ENCODE measurements at regions not wholly inside any gene's neighbourhood (a gene's known extent, or its start where the extent isn't known, plus 50 kb on each side); places are given as distances from the start of the nearest gene placed in this dataset.

DNA sequence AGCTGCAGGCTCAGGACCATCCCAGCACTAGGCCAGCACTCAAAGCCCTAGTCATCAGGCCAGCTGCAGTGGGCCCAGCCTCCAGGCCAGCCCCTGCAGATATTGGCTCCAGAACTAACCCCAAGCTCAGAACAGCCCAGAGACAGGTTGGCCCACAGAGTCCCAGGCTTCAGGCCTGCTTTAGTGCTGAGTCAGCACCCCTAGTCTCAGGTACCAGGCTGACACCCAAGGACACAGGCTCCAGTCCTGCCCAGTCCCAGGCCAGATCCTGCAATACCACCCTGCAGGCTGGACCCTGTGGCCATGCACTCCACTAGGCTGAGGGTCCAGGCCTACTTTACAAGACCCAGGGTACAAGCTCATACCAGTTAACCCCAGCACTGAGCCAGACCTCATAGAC lies 234.4 kb upstream of the GPRIN3 start (continued):
- TF ChIP-seq POLR2AphosphoS2 (IDR thresholded peaks at IDR 0.05; ENCODE audit: low read depth, low read length) (no peak), NFYB (IDR thresholded peaks at IDR 0.05; ENCODE audit: insufficient read depth, low read depth, low read length) (no peak), ETV6 (conservative IDR thresholded peaks at IDR 0.05 in 1 of 2, IDR thresholded peaks at IDR 0.05 in 1 of 2; ENCODE audit: borderline replicate concordance in 1 of 2, low read depth in 1 of 2) (no peak), ATF7 (IDR thresholded peaks at IDR 0.05; ENCODE audit: low read depth) (no peak)

- H3K4me3 ChIP-seq, result no peak overlapping the region
- DNase-seq (ENCODE audit: low read depth, low spot score) (no peak), ATAC-seq (no peak), FAIRE-seq (no peak)
- H3K27me3 ChIP-seq (replicated peaks in 1 of 2; ENCODE audit: control insufficient read depth in 2 of 2, insufficient read depth in 2 of 2, low read length in 1 of 2), result no peaks in the 10 kb centered on the region
- H2AFZ ChIP-seq (ENCODE audit: control insufficient read depth, low read depth, low read length), result no peak overlapping the region
- CTCF ChIA-PET, result no interaction called here
- RAD21 ChIA-PET (ENCODE audit: unreplicated experiment), result interaction anchor here (0.6 kb wide), 1 partner anchor 35 kb away, joined by 3 read pairs; no protein-coding TSS in a partner anchor
- no peak overlapping the region for H3K9ac ChIP-seq (ENCODE audit: control insufficient read depth, insufficient read depth, low read length)
- SMC1A ChIA-PET (ENCODE audit: uncharacterized antibody, unreplicated experiment), result no interaction called here
- no peak overlapping the region for H3K4me2 ChIP-seq (ENCODE audit: control insufficient read depth, insufficient read depth)
- in situ Hi-C loops (cut with MboI), result no loop called here
- H3K36me3 ChIP-seq (ENCODE audit: control insufficient read depth in 2 of 2, insufficient read depth in 2 of 2, low read length in 1 of 2), result no peaks in the 10 kb centered on the region
- H3K9me3 ChIP-seq (replicated peaks; ENCODE audit: control insufficient read depth, insufficient read depth, low read length), result no peaks in the 10 kb centered on the region
- WGBS (ENCODE audit: insufficient coverage, insufficient replicate concordance, low lambda C conversion rate, missing lambda C conversion rate), result 20% methylated on average over 2 of the region's 2 CpGs
- POLR2A ChIA-PET, result no interaction called here
- TF ChIP-seq SREBF2 (IDR thresholded peaks at IDR 0.05; ENCODE audit: low read length) (no peak), YBX1 (IDR thresholded peaks at IDR 0.05) (no peak), TBL1XR1 (IDR thresholded peaks at IDR 0.05; ENCODE audit: low read depth, low read length) (no peak), RAD51 (IDR thresholded peaks at IDR 0.05) (no peak), TCF12 (IDR thresholded peaks at IDR 0.05; ENCODE audit: low read depth, low read length) (no peak), TARDBP (IDR thresholded peaks at IDR 0.05; ENCODE audit: borderline replicate concordance) (no peak), NFYB (IDR thresholded peaks at IDR 0.05; ENCODE audit: insufficient read depth, low read depth, low read length) (no peak), MAX (IDR thresholded peaks at IDR 0.05; ENCODE audit: low read depth, low read length) (no peak)
- TF ChIP-seq, protein P1, sequence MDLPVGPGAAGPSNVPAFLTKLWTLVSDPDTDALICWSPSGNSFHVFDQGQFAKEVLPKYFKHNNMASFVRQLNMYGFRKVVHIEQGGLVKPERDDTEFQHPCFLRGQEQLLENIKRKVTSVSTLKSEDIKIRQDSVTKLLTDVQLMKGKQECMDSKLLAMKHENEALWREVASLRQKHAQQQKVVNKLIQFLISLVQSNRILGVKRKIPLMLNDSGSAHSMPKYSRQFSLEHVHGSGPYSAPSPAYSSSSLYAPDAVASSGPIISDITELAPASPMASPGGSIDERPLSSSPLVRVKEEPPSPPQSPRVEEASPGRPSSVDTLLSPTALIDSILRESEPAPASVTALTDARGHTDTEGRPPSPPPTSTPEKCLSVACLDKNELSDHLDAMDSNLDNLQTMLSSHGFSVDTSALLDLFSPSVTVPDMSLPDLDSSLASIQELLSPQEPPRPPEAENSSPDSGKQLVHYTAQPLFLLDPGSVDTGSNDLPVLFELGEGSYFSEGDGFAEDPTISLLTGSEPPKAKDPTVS (IDR thresholded peaks at IDR 0.05; ENCODE audit: low read depth, low read length), result no peak
- H3K27ac ChIP-seq (ENCODE audit: control insufficient read depth, insufficient read depth), result no peak overlapping the region
- no peaks in the 10 kb centered on the region for H3K79me2 ChIP-seq (ENCODE audit: control insufficient read depth, insufficient read depth, low read length)
- intact Hi-C loops (cut with micrococcal nuclease; ENCODE audit: unreplicated experiment), result no loop called here
- H3K4me1 ChIP-seq (ENCODE audit: control insufficient read depth, insufficient read depth, low read length), result no peaks in the 10 kb centered on the region
- BruUV-seq (replicated peaks), result no TSS peak
- H4K20me1 ChIP-seq (ENCODE audit: control insufficient read depth, insufficient read depth), result no peaks in the 10 kb centered on the region
Measured at GRCh38 chr4:89539797-89540711, 232.5 kb upstream of the GPRIN3 start.
